ENCODE measurements at regions not wholly inside any gene's neighbourhood (a gene's known extent, or its start where the extent isn't known, plus 50 kb on each side); places are given as distances from the start of the nearest gene placed in this dataset.

- TF ChIP-seq EZH2 (IDR thresholded peaks at IDR 0.05; ENCODE audit: low read length, missing control alignments): no peak
- TF ChIP-seq CTCF (conservative IDR thresholded peaks at IDR 0.05 in 1 of 2, IDR thresholded peaks at IDR 0.05 in 1 of 2; ENCODE audit: low read depth in 1 of 2, low read length in 2 of 2): no peak
These were observed 112.0 kb downstream of the SYF2 start for GRCh38 chr1:25120281-25120680.
